SK-N-SH (cell line): ENCODE measurements at regions not wholly inside any gene's neighbourhood (a gene's known extent, or its start where the extent isn't known, plus 50 kb on each side); places are given as distances from the start of the nearest gene placed in this dataset.

Source experiments
- CTCF ChIA-PET: fragments of 300-600, 350-600 bp; formaldehyde crosslinking; extraction: SDS; loops from one replicate; lab custom pipeline; 2021; lab: Yijun Ruan, JAX
- POLR2A ChIA-PET: fragments of 350-600 bp; sonication (Branson Sonifier 250); formaldehyde crosslinking; extraction: SDS; loops from one replicate; lab custom pipeline; 2020; ENCODE audit warnings: antibody characterized with exemption, inconsistent platforms; lab: Yijun Ruan, JAX
- DNase-seq: peaks from one replicate; pipeline ENCODE4 v3.0.0; 2012
- H2AFZ ChIP-seq: fragments of 200-600 bp; sonication (generic); 2 replicates; pipeline ENCODE4 v1.8.1; 2016; ENCODE audit warnings: antibody characterized with exemption, mild to moderate bottlenecking, low read depth
- H3F3A ChIP-seq: fragments of 200-600 bp; sonication (generic); replicated peaks from 2 replicates; pipeline ENCODE3; 2016; ENCODE audit warnings: antibody characterized with exemption, mild to moderate bottlenecking; ENCODE audit not compliant: insufficient read depth
- H3K27ac ChIP-seq, 2 experiments: fragments of 200-500 bp in 1 of 2; fragments of 200-600 bp in 1 of 2; sonication (Bioruptor generic) in 1 of 2; sonication (generic), shearing (Covaris generic) in 1 of 2; 2 replicates each; pipeline versions ENCODE4 v1.5.1 to v1.6.1; 2014 to 2016; ENCODE audit warnings: low read depth in 2 of 2, inconsistent platforms in 1 of 2, low read length in 1 of 2, mild to moderate bottlenecking in 1 of 2, mixed read lengths in 1 of 2
- H3K27me3 ChIP-seq: fragments of 200-600 bp; sonication (generic), shearing (Covaris generic); 2 replicates; pipeline ENCODE4 v1.6.1; 2016; ENCODE audit warnings: mixed run types; ENCODE audit not compliant: insufficient read depth
- H3K36me3 ChIP-seq, 2 experiments: fragments of 200-500 bp in 1 of 2; fragments of 200-600 bp in 1 of 2; sonication (Bioruptor generic) in 1 of 2; sonication (generic) in 1 of 2; replicated peaks in 1 of 2; 2 replicates each; pipeline versions ENCODE3 to v1.5.1; 2014 to 2016; ENCODE audit warnings: low read length in 1 of 2, mild to moderate bottlenecking in 1 of 2; ENCODE audit not compliant: insufficient read depth in 2 of 2, control insufficient read depth in 1 of 2
- H3K4me1 ChIP-seq, 2 experiments: fragments of 200-500 bp in 1 of 2; fragments of 200-600 bp in 1 of 2; sonication (Bioruptor generic) in 1 of 2; sonication (generic), shearing (Covaris generic) in 1 of 2; 2 replicates each; pipeline versions ENCODE4 v1.5.1 to v1.6.1; 2014 to 2016; ENCODE audit warnings: low read depth in 1 of 2, low read length in 1 of 2, mixed run types in 1 of 2; ENCODE audit not compliant: insufficient read depth in 2 of 2, control insufficient read depth in 1 of 2
- H3K4me2 ChIP-seq: fragments of 200-600 bp; sonication (generic), shearing (Covaris generic); 2 replicates; pipeline ENCODE4 v1.6.1; 2017; ENCODE audit warnings: mixed run types
- H3K4me3 ChIP-seq, 2 experiments: fragments of 200-500 bp in 1 of 2; fragments of 200-600 bp in 1 of 2; sonication (Bioruptor generic) in 1 of 2; sonication (generic), shearing (Covaris generic) in 1 of 2; 2 replicates each; pipeline versions ENCODE4 v1.5.1 to v1.8.1; 2014 to 2016; ENCODE audit warnings: low read depth in 2 of 2, inconsistent platforms in 1 of 2, low read length in 1 of 2, mild to moderate bottlenecking in 1 of 2, mixed read lengths in 1 of 2, moderate library complexity in 1 of 2
- H3K79me2 ChIP-seq: fragments of 200-600 bp; sonication (generic); 2 replicates; pipeline ENCODE4 v1.8.1; 2017; ENCODE audit warnings: mild to moderate bottlenecking; ENCODE audit not compliant: insufficient read depth
- H3K9ac ChIP-seq: fragments of 200-600 bp; sonication (generic); 2 replicates; pipeline ENCODE4 v1.6.1; 2017; ENCODE audit warnings: mixed run types
- H3K9me2 ChIP-seq: fragments of 200-600 bp; sonication (generic); 2 replicates; pipeline ENCODE4 v1.6.1; 2017; ENCODE audit warnings: mixed run types
- H3K9me3 ChIP-seq: fragments of 200-600 bp; sonication (generic); 2 replicates; pipeline ENCODE4 v1.6.1; 2017; ENCODE audit warnings: mixed run types, mild to moderate bottlenecking, moderate library complexity
- H4K20me1 ChIP-seq: fragments of 200-600 bp; sonication (generic); 2 replicates; pipeline ENCODE4 v1.6.1; 2017; ENCODE audit warnings: mild to moderate bottlenecking, mixed run types; ENCODE audit not compliant: insufficient read depth
- CHD2 ChIP-seq: fragments of 150-350 bp; IDR thresholded peaks from 2 replicates; pipeline ENCODE4 v1.6.1; 2018; ENCODE audit warnings: low read length; ENCODE audit not compliant: partially characterized antibody
- ELF1 ChIP-seq: IDR thresholded peaks from 2 replicates; pipeline ENCODE4 v1.4.0; 2012
- EP300 ChIP-seq, 2 experiments: IDR thresholded peaks; 2 replicates each; pipeline versions ENCODE4 v1.4.0 to v1.6.1; 2012; ENCODE audit warnings: borderline replicate concordance in 1 of 2, low read depth in 1 of 2, low read length in 1 of 2
- FOSL2 ChIP-seq: IDR thresholded peaks from 2 replicates; pipeline ENCODE4 v1.4.0; 2012; ENCODE audit warnings: low read depth, mild to moderate bottlenecking, moderate library complexity, borderline replicate concordance
- FOXJ3 ChIP-seq: sonication (generic); formaldehyde crosslinking; IDR thresholded peaks from 2 replicates; pipeline ENCODE4 v1.5.1; 2020; ENCODE audit warnings: mild to moderate bottlenecking, missing genetic modification reagents
- FOXM1 ChIP-seq: IDR thresholded peaks from 2 replicates; pipeline ENCODE4 v1.4.0; 2012; ENCODE audit warnings: low read depth, mild to moderate bottlenecking
- GABPA ChIP-seq: IDR thresholded peaks from 2 replicates; pipeline ENCODE4 v1.4.0; 2012; ENCODE audit warnings: low read depth, mild to moderate bottlenecking
- GATA2 ChIP-seq: sonication (generic); formaldehyde crosslinking; IDR thresholded peaks from 2 replicates; pipeline ENCODE4 v1.5.0; 2020; ENCODE audit warnings: mild to moderate bottlenecking, missing genetic modification reagents
- MAX ChIP-seq: IDR thresholded peaks from 2 replicates; pipeline ENCODE4 v1.4.0; 2012; ENCODE audit warnings: low read depth
- MEF2A ChIP-seq: IDR thresholded peaks from 2 replicates; pipeline ENCODE4 v1.4.0; 2012; ENCODE audit warnings: low read depth, borderline replicate concordance
- NFIC ChIP-seq: IDR thresholded peaks from 2 replicates; pipeline ENCODE4 v1.4.0; 2012; ENCODE audit warnings: borderline replicate concordance
- NRF1 ChIP-seq: IDR thresholded peaks from 2 replicates; pipeline ENCODE4 v1.6.1; 2012; ENCODE audit warnings: low read depth, mild to moderate bottlenecking, low read length
- RCOR1 ChIP-seq: fragments of 150-350 bp; IDR thresholded peaks from 2 replicates; pipeline ENCODE4 v1.6.1; 2017; ENCODE audit warnings: antibody characterized with exemption, low read length
- REST ChIP-seq: IDR thresholded peaks from 2 replicates; pipeline ENCODE4 v1.6.1; 2012; ENCODE audit warnings: mild to moderate bottlenecking, low read depth, low read length, moderate library complexity
- TAF1 ChIP-seq: IDR thresholded peaks from 2 replicates; pipeline ENCODE4 v1.6.1; 2012; ENCODE audit warnings: low read depth, mild to moderate bottlenecking, low read length, moderate library complexity, borderline replicate concordance
- TCF12 ChIP-seq: IDR thresholded peaks from 2 replicates; pipeline ENCODE4 v1.4.0; 2012
- TEAD4 ChIP-seq: IDR thresholded peaks from 2 replicates; pipeline ENCODE4 v1.4.0; 2012; ENCODE audit warnings: mild to moderate bottlenecking, borderline replicate concordance; ENCODE audit not compliant: insufficient read depth
- YY1 ChIP-seq: IDR thresholded peaks from 2 replicates; pipeline ENCODE4 v1.4.0; 2012; ENCODE audit warnings: low read depth, mild to moderate bottlenecking
- WGBS: methylation state at CpG from one replicate; pipeline ENCODE4 v1.1.6; 2017; ENCODE audit warnings: low lambda C conversion rate; 5-methylcytosine and 5-hydroxymethylcytosine counted together
- TF ChIP-seq, protein P1 (sequence below): fragments of 150-350 bp; IDR thresholded peaks from 2 replicates; pipeline ENCODE4 v1.6.1; 2017; ENCODE audit warnings: antibody characterized with exemption, low read length, low read depth, borderline replicate concordance
- TF ChIP-seq, protein P2 (sequence below): fragments of 200-600 bp; sonication (generic); IDR thresholded peaks from 2 replicates; pipeline ENCODE4 v1.6.1; 2017; ENCODE audit warnings: antibody characterized with exemption, mild to moderate bottlenecking, moderate library complexity

GRCh38 chr7:16223963-16224707 is 197.2 kb downstream of the CRPPA start:
- H3K79me2 ChIP-seq: no peaks in the 10 kb centered on the region
- H3F3A ChIP-seq: no peaks in the 10 kb centered on the region
- H2AFZ ChIP-seq: no peak overlapping the region
- H3K4me2 ChIP-seq: no peak overlapping the region
- no peak overlapping the region for H3K9ac ChIP-seq
- no peak for TF ChIP-seq YY1
- TF ChIP-seq FOXM1: no peak
- TF ChIP-seq TAF1: no peak
- TF ChIP-seq FOSL2: no peak
- TF ChIP-seq CHD2: no peak
- TF ChIP-seq ELF1: no peak
- TF ChIP-seq, protein P1, sequence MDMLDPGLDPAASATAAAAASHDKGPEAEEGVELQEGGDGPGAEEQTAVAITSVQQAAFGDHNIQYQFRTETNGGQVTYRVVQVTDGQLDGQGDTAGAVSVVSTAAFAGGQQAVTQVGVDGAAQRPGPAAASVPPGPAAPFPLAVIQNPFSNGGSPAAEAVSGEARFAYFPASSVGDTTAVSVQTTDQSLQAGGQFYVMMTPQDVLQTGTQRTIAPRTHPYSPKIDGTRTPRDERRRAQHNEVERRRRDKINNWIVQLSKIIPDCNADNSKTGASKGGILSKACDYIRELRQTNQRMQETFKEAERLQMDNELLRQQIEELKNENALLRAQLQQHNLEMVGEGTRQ: no peak
- no peak for TF ChIP-seq NFIC
- no peak overlapping the region for H3K4me3 ChIP-seq
- no peak for DNase-seq
- no peak overlapping the region for H3K27ac ChIP-seq
- H3K9me2 ChIP-seq: no peaks in the 10 kb centered on the region; the same call in 1 of the 2 replicates
- H3K36me3 ChIP-seq: no peaks in the 10 kb centered on the region
- WGBS: 43% methylated on average over 8 of the region's 8 CpGs
- CTCF ChIA-PET: interaction anchor here (0.7 kb wide), 1 partner anchor 30 kb away, joined by 3 read pairs; no protein-coding TSS in a partner anchor
- POLR2A ChIA-PET: no interaction called here
- no peaks in the 10 kb centered on the region; a peak in 1 of 4 replicates for H3K4me1 ChIP-seq
- H3K9me3 ChIP-seq: peaks cover 4% of the 10 kb centered on the region; the same call in 1 of the 2 replicates
- H4K20me1 ChIP-seq: no peaks in the 10 kb centered on the region
- H3K27me3 ChIP-seq: no peaks in the 10 kb centered on the region

DNA sequence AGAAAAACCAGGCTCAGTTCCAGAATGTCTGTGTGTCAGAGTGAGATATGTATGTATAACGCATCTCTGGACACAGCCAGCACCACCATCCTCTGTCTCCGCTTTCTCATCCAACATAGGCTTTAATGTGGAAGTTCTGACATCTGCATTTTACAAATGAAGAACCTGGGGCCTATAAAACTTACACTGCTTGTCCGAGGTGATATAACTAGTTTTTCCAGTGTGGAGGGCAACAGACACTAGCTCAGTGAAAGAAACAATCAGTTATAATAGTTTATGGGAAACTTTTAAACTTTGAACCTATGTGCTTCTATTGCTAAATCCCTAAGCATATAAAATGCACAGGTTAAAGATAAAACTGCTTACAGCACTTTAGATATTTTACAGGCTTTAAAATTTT is 208.7 kb downstream of the CRPPA start:
- H3F3A ChIP-seq: no peaks in the 10 kb centered on the region
- H2AFZ ChIP-seq: no peak overlapping the region
- no peak overlapping the region for H3K9ac ChIP-seq
- no peak for DNase-seq
- H3K79me2 ChIP-seq: no peaks in the 10 kb centered on the region
- H4K20me1 ChIP-seq: no peaks in the 10 kb centered on the region
- H3K4me2 ChIP-seq: no peak overlapping the region
- H3K27ac ChIP-seq: no peak overlapping the region
- no peaks in the 10 kb centered on the region for H3K36me3 ChIP-seq
- CTCF ChIA-PET: no interaction called here
- no peaks in the 10 kb centered on the region for H3K4me1 ChIP-seq
- POLR2A ChIA-PET: no interaction called here
- H3K9me3 ChIP-seq: no peaks in the 10 kb centered on the region
- H3K9me2 ChIP-seq: no peaks in the 10 kb centered on the region
- 34% methylated on average over 3 of the region's 3 CpGs for WGBS
- no peaks in the 10 kb centered on the region for H3K27me3 ChIP-seq
- TF ChIP-seq TCF12: no peak
- no peak for TF ChIP-seq REST
- TF ChIP-seq GABPA: no peak
- no peak for TF ChIP-seq NRF1
- TF ChIP-seq TAF1: no peak
- TF ChIP-seq RCOR1: no peak
- no peak for TF ChIP-seq MEF2A
- TF ChIP-seq EP300 (IDR thresholded peaks at IDR 0.05; ENCODE audit: borderline replicate concordance in 1 of 2, low read depth in 1 of 2, low read length in 1 of 2): no peak
- TF ChIP-seq FOXJ3 (CRISPR knock-in tag): no peak
- TF ChIP-seq, protein P1: no peak
- no peak for TF ChIP-seq GATA2 (CRISPR knock-in tag)
- TF ChIP-seq, protein P2, sequence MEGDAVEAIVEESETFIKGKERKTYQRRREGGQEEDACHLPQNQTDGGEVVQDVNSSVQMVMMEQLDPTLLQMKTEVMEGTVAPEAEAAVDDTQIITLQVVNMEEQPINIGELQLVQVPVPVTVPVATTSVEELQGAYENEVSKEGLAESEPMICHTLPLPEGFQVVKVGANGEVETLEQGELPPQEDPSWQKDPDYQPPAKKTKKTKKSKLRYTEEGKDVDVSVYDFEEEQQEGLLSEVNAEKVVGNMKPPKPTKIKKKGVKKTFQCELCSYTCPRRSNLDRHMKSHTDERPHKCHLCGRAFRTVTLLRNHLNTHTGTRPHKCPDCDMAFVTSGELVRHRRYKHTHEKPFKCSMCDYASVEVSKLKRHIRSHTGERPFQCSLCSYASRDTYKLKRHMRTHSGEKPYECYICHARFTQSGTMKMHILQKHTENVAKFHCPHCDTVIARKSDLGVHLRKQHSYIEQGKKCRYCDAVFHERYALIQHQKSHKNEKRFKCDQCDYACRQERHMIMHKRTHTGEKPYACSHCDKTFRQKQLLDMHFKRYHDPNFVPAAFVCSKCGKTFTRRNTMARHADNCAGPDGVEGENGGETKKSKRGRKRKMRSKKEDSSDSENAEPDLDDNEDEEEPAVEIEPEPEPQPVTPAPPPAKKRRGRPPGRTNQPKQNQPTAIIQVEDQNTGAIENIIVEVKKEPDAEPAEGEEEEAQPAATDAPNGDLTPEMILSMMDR: no peak
- no peak for TF ChIP-seq NFIC
- TF ChIP-seq TEAD4: no peak
- no peak for TF ChIP-seq FOXM1
- TF ChIP-seq ELF1: no peak
- TF ChIP-seq MAX: no peak
- H3K4me3 ChIP-seq: no peak overlapping the region
